Trophoblast cell (in vitro differentiated cells and primary cell): ENCODE measurements at regions not wholly inside any gene's neighbourhood (a gene's known extent, or its start where the extent isn't known, plus 50 kb on each side); places are given as distances from the start of the nearest gene placed in this dataset.

Experiments used
- DNase-seq, 2 donors: peaks; one replicate each; pipeline ENCODE4 v3.0.0-alpha.2; 2016
- H2AFZ ChIP-seq: 2 replicates; pipeline ENCODE4 v1.6.1; 2013; ENCODE audit warnings: low read length, moderate library complexity, mild to moderate bottlenecking; ENCODE audit not compliant: insufficient read depth, poor library complexity
- H2AK5ac ChIP-seq: 2 replicates; pipeline ENCODE4 v1.6.1; 2013; ENCODE audit warnings: mild to moderate bottlenecking, low read length
- H2BK120ac ChIP-seq: 2 replicates; pipeline ENCODE4 v1.6.1; 2013; ENCODE audit warnings: low read length, mild to moderate bottlenecking, moderate library complexity; ENCODE audit not compliant: insufficient read depth, poor library complexity
- H2BK12ac ChIP-seq: 2 replicates; pipeline ENCODE4 v1.6.1; 2013; ENCODE audit warnings: mild to moderate bottlenecking, low read length, moderate library complexity
- H2BK5ac ChIP-seq: 2 replicates; pipeline ENCODE4 v1.6.1; 2013; ENCODE audit warnings: low read length, low read depth, moderate library complexity, mild to moderate bottlenecking; ENCODE audit not compliant: poor library complexity
- H3K14ac ChIP-seq: 2 replicates; pipeline ENCODE4 v1.6.1; 2013; ENCODE audit warnings: mild to moderate bottlenecking, low read length
- H3K18ac ChIP-seq: 2 replicates; pipeline ENCODE4 v1.6.1; 2013; ENCODE audit warnings: mild to moderate bottlenecking, low read length
- H3K23ac ChIP-seq: 2 replicates; pipeline ENCODE4 v1.6.1; 2013; ENCODE audit warnings: low read length
- H3K27ac ChIP-seq: 2 replicates; pipeline ENCODE4 v1.5.1; 2013; ENCODE audit warnings: low read depth, mild to moderate bottlenecking, inconsistent platforms, low read length, moderate library complexity
- H3K27me3 ChIP-seq: 2 replicates; pipeline ENCODE4 v1.6.1; 2013; ENCODE audit warnings: inconsistent platforms, mild to moderate bottlenecking, low read length, moderate library complexity; ENCODE audit not compliant: insufficient read depth
- H3K36me3 ChIP-seq, 2 experiments: 1 replicate in 1 of 2; 2 replicates in 1 of 2; pipeline ENCODE4 v1.6.1; 2013; ENCODE audit warnings: low read length in 2 of 2, mild to moderate bottlenecking in 2 of 2, moderate library complexity in 1 of 2; ENCODE audit not compliant: insufficient read depth in 2 of 2, control insufficient read depth in 1 of 2
- H3K4ac ChIP-seq: 2 replicates; pipeline ENCODE4 v1.6.1; 2013; ENCODE audit warnings: low read depth, mild to moderate bottlenecking, low read length, moderate library complexity
- H3K4me1 ChIP-seq, 2 experiments: 1 replicate in 1 of 2; 2 replicates in 1 of 2; pipeline ENCODE4 v1.6.1; 2013; ENCODE audit warnings: low read length in 2 of 2, mild to moderate bottlenecking in 2 of 2, moderate library complexity in 1 of 2; ENCODE audit not compliant: insufficient read depth in 2 of 2, control insufficient read depth in 1 of 2
- H3K4me2 ChIP-seq: 2 replicates; pipeline ENCODE4 v1.6.1; 2013; ENCODE audit warnings: inconsistent platforms, mild to moderate bottlenecking, low read length, moderate library complexity
- H3K4me3 ChIP-seq: 2 replicates; pipeline ENCODE4 v1.5.1; 2013; ENCODE audit warnings: mild to moderate bottlenecking, low read depth, low read length, inconsistent platforms
- H3K79me1 ChIP-seq: one replicate; pipeline ENCODE4 v1.6.1; 2013; ENCODE audit warnings: low read length
- H3K79me2 ChIP-seq: 2 replicates; pipeline ENCODE4 v1.6.1; 2013; ENCODE audit warnings: low read length, mild to moderate bottlenecking; ENCODE audit not compliant: control insufficient read depth, insufficient read depth, poor library complexity
- H3K9ac ChIP-seq: 2 replicates; pipeline ENCODE4 v1.6.1; 2013; ENCODE audit warnings: mild to moderate bottlenecking, low read length
- H3K9me3 ChIP-seq: 2 replicates; pipeline ENCODE4 v1.6.1; 2013; ENCODE audit warnings: low read depth, mild to moderate bottlenecking, control low read depth, inconsistent platforms, low read length; ENCODE audit not compliant: insufficient read depth
- H4K12ac ChIP-seq: 2 replicates; pipeline ENCODE4 v1.6.1; 2013; ENCODE audit warnings: low read depth, mild to moderate bottlenecking, low read length, moderate library complexity
- H4K8ac ChIP-seq: 2 replicates; pipeline ENCODE4 v1.6.1; 2013; ENCODE audit warnings: low read depth, mild to moderate bottlenecking, low read length, moderate library complexity
- H4K91ac ChIP-seq: one replicate; pipeline ENCODE4 v1.6.1; 2013; ENCODE audit warnings: low read depth, mild to moderate bottlenecking, low read length, moderate library complexity
- WGBS: extraction: QIAGEN DNeasy Blood & Tissue Kit; methylation state at CpG from one replicate; pipeline ENCODE4 v1.1.7; 2013; ENCODE audit warnings: missing lambda C conversion rate; ENCODE audit not compliant: insufficient read length, insufficient coverage; ENCODE audit errors: extremely low coverage; 5-methylcytosine and 5-hydroxymethylcytosine counted together

- no peak for DNase-seq
- H3K4ac ChIP-seq = no peak overlapping the region
- H4K8ac ChIP-seq = no peak overlapping the region
- H2BK120ac ChIP-seq = no peak overlapping the region
- no peaks in the 10 kb centered on the region for H3K36me3 ChIP-seq
- no peak overlapping the region for H2AK5ac ChIP-seq
- no peak overlapping the region for H2AFZ ChIP-seq
- H3K4me3 ChIP-seq = no peak overlapping the region
- H3K14ac ChIP-seq = no peak overlapping the region
- no peaks in the 10 kb centered on the region for H3K9me3 ChIP-seq
- no peaks in the 10 kb centered on the region for H3K79me2 ChIP-seq
- no peak overlapping the region for H3K18ac ChIP-seq
- no peak overlapping the region for H3K27ac ChIP-seq
- H3K9ac ChIP-seq = no peak overlapping the region
- H2BK5ac ChIP-seq = no peak overlapping the region
- no peak overlapping the region for H2BK12ac ChIP-seq
- H3K79me1 ChIP-seq = no peaks in the 10 kb centered on the region
- no peaks in the 10 kb centered on the region for H3K27me3 ChIP-seq
- peaks cover 22 to 38% of the 10 kb centered on the region in 2 experiments for H3K4me1 ChIP-seq
- H4K12ac ChIP-seq = no peak overlapping the region
- no CpG with 5 or more reads among the region's 4 CpGs for WGBS
- H3K4me2 ChIP-seq = no peak overlapping the region
- no peak overlapping the region for H4K91ac ChIP-seq
- no peak overlapping the region for H3K23ac ChIP-seq
Measured at GRCh38 chr10:78981970-78982281, 86.8 kb upstream of the ZMIZ1 start.

GRCh38 chr10:78982726-78983125 is 86.0 kb upstream of the ZMIZ1 start:
- Histone ChIP-seq H2BK5ac (no peak overlapping the region), H3K9ac (no peak overlapping the region), H2BK12ac (no peak overlapping the region), H3K18ac (no peak overlapping the region), H3K79me2 (no peaks in the 10 kb centered on the region), H2AK5ac (no peak overlapping the region), H3K27ac (no peak overlapping the region), H3K4me2 (no peak overlapping the region), H3K79me1 (no peaks in the 10 kb centered on the region), H3K9me3 (no peaks in the 10 kb centered on the region), H2BK120ac (no peak overlapping the region), H3K4me1 (peaks cover 16 to 34% of the 10 kb centered on the region in 2 experiments), H4K91ac (no peak overlapping the region), H3K4ac (no peak overlapping the region), H4K12ac (no peak overlapping the region), H4K8ac (no peak overlapping the region), H3K36me3 (no peaks in the 10 kb centered on the region), H2AFZ (no peak overlapping the region), H3K23ac (no peak overlapping the region), H3K14ac (no peak overlapping the region), H3K27me3 (no peaks in the 10 kb centered on the region), H3K4me3 (no peak overlapping the region)
- no CpG with 5 or more reads among the region's 6 CpGs for WGBS
- no peak for DNase-seq

- no peak overlapping the region for H2BK12ac ChIP-seq
- no peak overlapping the region for H3K4me3 ChIP-seq
- no CpG with 5 or more reads among the region's 4 CpGs for whole genome bisulfite sequencing
- H4K8ac ChIP-seq = no peak overlapping the region
- H3K9ac ChIP-seq = no peak overlapping the region
- H3K27me3 ChIP-seq = no peaks in the 10 kb centered on the region
- no peaks in the 10 kb centered on the region for H3K36me3 ChIP-seq
- H3K79me2 ChIP-seq = no peaks in the 10 kb centered on the region
- H2AFZ ChIP-seq = no peak overlapping the region
- DNase-seq = no peak
- peaks cover 15 to 29% of the 10 kb centered on the region in 2 experiments for H3K4me1 ChIP-seq
- no peak overlapping the region for H3K18ac ChIP-seq
- H3K23ac ChIP-seq = no peak overlapping the region
- H3K14ac ChIP-seq = no peak overlapping the region
- H3K79me1 ChIP-seq = no peaks in the 10 kb centered on the region
- H3K9me3 ChIP-seq = no peaks in the 10 kb centered on the region
- H3K4ac ChIP-seq = no peak overlapping the region
- no peak overlapping the region for H2BK5ac ChIP-seq
- no peak overlapping the region for H3K27ac ChIP-seq
- no peak overlapping the region for H4K91ac ChIP-seq
- no peak overlapping the region for H4K12ac ChIP-seq
- no peak overlapping the region for H2BK120ac ChIP-seq
- no peak overlapping the region for H3K4me2 ChIP-seq
- no peak overlapping the region for H2AK5ac ChIP-seq
Measured at GRCh38 chr10:78983608-78984007, 85.2 kb upstream of the ZMIZ1 start.

GRCh38 chr10:78985973-78986818 is 82.6 kb upstream of the ZMIZ1 start:
- Histone ChIP-seq H2AK5ac (no peak overlapping the region), H3K27ac (no peak overlapping the region), H3K14ac (no peak overlapping the region), H2BK12ac (no peak overlapping the region), H3K9ac (no peak overlapping the region), H3K4me2 (no peak overlapping the region), H3K79me2 (no peaks in the 10 kb centered on the region), H4K8ac (no peak overlapping the region), H3K4me1 (peaks cover 7 to 16% of the 10 kb centered on the region in 2 experiments), H3K27me3 (no peaks in the 10 kb centered on the region), H3K4me3 (no peak overlapping the region), H3K4ac (no peak overlapping the region), H2BK120ac (no peak overlapping the region), H2BK5ac (no peak overlapping the region), H3K79me1 (no peaks in the 10 kb centered on the region), H3K18ac (no peak overlapping the region), H3K9me3 (no peaks in the 10 kb centered on the region), H2AFZ (no peak overlapping the region), H3K36me3 (no peaks in the 10 kb centered on the region), H4K91ac (no peak overlapping the region), H3K23ac (no peak overlapping the region), H4K12ac (no peak overlapping the region)
- peak in 1 of 2 donors; percentile 8 for DNase-seq
- no CpG with 5 or more reads among the region's 8 CpGs for WGBS
